ENCODE measurements at regions not wholly inside any gene's neighbourhood (a gene's known extent, or its start where the extent isn't known, plus 50 kb on each side); places are given as distances from the start of the nearest gene placed in this dataset.

GRCh38 chr3:14338898-14339458 is 63.4 kb upstream of the SLC6A6 start:
- DNase-seq = no peak

- DNase-seq = no peak
These were observed 61.3 kb upstream of the SLC6A6 start for GRCh38 chr3:14340960-14341708.

- DNase-seq = no peak
These were observed 58.9 kb upstream of the SLC6A6 start for GRCh38 chr3:14343338-14344112.

GRCh38 chr3:14344351-14344750 is 58.1 kb upstream of the SLC6A6 start:
- no peak for DNase-seq

- no peak for DNase-seq
These were observed 56.8 kb upstream of the SLC6A6 start for GRCh38 chr3:14345496-14346150.

- no peak for DNase-seq
These were observed 56.2 kb upstream of the SLC6A6 start for GRCh38 chr3:14346191-14346590.

GRCh38 chr3:14346642-14347041 is 55.8 kb upstream of the SLC6A6 start:
- DNase-seq = no peak

- DNase-seq = no peak
These were observed 55.3 kb upstream of the SLC6A6 start for GRCh38 chr3:14347110-14347509.

- no peak for DNase-seq
These were observed 50.8 kb upstream of the SLC6A6 start for GRCh38 chr3:14351617-14352001.

GRCh38 chr3:14352002-14352627 is 50.3 kb upstream of the SLC6A6 start:
- DNase-seq = peak; percentile 10 to 22

Measured in NCI-H524 (cell line).